ENCODE measurements at regions not wholly inside any gene's neighbourhood (a gene's known extent, or its start where the extent isn't known, plus 50 kb on each side); places are given as distances from the start of the nearest gene placed in this dataset.
"Not testable (repeated sequence)": the region's sequence is repeated elsewhere in the genome, so short reads cannot be mapped to it uniquely, and the experiment has no call there.

GRCh38 chr2:105691947-105692390, 52.7 kb upstream of the NCK2 start:
- no peak for DNase-seq

GRCh38 chr2:105690566-105690965, 54.1 kb upstream of the NCK2 start:
- DNase-seq: no peak

- DNase-seq: no peak
These were observed 55.2 kb upstream of the NCK2 start for GRCh38 chr2:105689484-105689883.

DNA sequence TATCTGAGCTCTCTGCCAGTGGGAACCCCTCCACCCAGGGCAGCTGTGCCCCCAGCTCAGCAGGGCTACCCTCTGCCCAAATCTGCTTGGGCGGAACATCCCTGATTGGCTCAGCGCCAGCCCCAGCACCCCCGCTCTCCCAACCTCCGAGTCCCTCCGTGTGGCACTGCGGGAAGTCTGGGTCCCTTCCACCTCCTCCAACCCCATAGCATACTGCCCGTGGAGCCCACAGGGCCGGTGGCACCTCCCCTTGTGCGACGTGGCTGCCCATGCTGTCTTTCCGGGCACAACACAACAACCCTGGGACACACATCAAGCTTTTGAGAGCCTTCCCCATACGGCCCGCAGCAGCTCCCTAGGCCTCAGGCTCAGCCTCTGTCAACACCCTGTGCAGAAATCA, 55.8 kb upstream of the NCK2 start:
- DNase-seq: no peak

DNA sequence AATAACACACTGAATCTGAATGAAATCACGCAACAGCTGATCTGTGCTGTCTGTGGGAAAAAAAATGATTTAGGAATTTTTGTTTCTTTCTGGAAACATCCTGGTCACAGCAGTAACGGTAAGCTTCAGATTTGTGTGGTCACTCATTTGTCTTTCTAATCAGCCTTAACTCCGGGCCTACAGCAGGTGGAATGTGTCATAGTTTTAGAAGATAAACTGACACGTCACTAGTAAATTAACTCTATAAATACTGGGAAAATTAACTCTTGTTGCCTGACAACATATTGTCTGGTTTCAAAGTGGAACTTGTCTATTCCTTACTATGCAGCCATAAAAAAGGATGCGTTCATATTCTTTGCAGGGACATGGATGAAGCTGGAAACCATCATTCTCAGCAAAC, 58.1 kb upstream of the NCK2 start:
- DNase-seq: no peak

DNA sequence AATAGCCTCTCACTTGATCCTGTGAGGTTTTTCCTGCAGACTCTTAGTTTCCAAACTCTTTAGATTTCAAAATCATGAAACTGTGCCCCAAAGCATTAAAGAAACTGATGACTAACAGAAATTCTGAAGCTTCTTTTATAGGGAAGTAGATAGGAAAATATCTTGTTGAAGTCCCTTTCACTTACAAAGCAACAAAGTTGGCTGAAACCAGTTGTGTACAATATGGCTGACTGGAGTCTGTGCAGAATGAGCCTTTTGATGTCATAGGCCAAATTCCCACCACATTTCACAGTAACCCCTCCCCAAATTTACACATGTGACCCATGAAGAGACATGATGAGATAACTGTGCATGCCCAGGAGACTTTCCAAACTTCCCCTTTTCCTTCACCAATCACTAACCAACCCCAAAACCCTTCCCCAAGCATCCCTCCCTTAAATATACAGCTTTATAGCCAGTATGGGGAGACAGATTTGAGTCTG, 61.7 kb upstream of the NCK2 start:
- DNase-seq: no peak

GRCh38 chr2:105682401-105682800, 62.3 kb upstream of the NCK2 start:
- no peak for DNase-seq

GRCh38 chr2:105681927-105682326, 62.8 kb upstream of the NCK2 start:
- no peak for DNase-seq

DNA sequence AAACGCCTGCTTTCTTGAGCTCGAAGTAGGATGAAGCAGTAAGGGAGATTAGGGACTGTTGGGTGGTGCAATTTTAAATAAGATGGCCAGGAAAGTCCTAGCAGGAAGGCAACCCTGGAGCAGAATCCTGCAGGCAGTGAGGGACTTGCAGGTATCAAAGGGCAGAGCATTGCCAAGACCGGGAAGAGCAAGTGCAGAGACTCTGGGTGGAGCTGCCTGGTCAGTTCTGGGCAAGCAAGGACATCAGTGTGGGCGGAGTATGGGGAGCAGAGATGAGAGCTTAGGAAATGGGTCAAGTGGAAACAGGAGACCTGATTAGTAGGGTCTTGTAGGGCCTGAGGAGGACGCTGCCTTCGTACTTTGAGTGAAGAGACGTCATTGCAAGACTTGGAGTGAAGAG, 64.4 kb upstream of the NCK2 start:
- DNase-seq: no peak

DNA sequence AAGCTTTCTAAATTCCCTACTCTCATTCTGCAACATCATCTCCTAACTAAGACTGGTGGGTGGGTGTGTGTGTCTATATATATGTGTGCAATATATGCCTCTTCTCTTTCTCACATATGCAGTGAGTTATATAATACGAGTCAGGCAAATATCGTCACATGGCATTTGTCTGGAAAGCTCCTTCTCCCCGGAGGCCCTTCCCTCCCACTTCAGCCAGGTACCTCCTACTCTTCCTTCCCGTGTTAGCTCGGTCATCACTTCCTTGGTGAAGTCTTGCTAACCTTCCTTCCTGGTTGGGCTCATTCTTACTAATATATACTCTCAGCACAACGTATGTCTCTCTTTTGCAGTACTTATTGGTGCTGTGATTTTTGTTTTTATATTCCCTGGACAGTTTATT, 66.4 kb upstream of the NCK2 start:
- DNase-seq: no peak

GRCh38 chr2:105677901-105678300, 66.8 kb upstream of the NCK2 start:
- no peak for DNase-seq

DNA sequence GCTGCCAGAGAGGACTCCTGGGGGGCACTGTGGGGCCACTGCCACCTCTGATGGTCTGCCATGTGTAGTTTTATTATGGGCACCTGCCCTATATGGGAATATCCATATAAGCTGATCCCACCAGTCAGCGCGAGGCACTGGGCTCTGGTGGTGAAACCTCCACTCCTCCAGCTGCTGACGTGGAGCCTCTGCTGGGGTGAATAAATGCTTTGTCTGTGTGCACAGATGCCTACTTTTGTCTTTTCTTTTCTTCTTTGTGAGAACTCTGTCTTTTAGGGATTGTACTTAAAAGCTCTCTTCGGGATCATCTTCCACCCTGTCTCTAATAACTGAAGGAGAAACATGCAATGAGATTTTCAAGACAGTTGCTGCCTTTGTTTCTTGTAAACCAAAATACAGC, 68.9 kb upstream of the NCK2 start:
- no peak for DNase-seq

DNA sequence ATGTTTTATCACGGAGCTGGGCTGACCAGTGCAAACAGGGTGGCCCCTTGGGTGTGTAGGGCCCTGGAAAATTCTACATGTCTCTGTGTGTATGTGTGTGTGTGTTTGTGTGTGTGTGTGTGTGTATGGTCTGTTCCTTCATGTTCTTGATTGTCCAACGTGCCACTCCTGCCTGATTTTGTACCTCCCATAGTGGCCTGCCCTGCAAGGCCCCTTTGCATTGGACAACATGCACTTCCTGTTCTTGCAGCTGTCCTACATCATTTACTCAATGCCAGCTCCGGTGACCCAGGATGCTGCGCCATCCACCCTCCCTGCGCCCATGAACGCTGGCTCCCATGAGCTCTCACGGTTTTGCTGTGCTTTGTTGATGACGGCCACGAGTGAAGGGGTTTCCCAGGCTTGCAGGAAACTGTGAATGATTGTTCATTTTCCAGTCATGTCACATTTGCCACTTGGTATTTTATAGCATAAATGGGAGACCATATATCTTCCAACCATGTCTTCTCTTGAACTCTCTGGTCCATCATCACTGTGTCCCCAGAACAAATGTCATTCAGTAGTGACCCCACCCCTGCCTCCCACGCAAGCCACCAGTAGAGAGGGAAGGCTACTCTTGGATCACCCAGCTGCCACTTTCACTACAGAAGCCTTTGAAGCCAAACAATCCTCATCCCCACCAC, 69.7 kb upstream of the NCK2 start:
- DNase-seq: peak; percentile 68

- DNase-seq: no peak
These were observed 70.3 kb upstream of the NCK2 start for GRCh38 chr2:105674401-105674800.

- DNase-seq: no peak
These were observed 73.6 kb upstream of the NCK2 start for GRCh38 chr2:105671156-105671555.

- DNase-seq: no peak
These were observed 75.3 kb upstream of the NCK2 start for GRCh38 chr2:105669384-105669891.

GRCh38 chr2:105665480-105665879, 79.2 kb upstream of the NCK2 start:
- no peak for DNase-seq

- no peak for DNase-seq
These were observed 84.2 kb upstream of the NCK2 start for GRCh38 chr2:105660489-105660888.

DNA sequence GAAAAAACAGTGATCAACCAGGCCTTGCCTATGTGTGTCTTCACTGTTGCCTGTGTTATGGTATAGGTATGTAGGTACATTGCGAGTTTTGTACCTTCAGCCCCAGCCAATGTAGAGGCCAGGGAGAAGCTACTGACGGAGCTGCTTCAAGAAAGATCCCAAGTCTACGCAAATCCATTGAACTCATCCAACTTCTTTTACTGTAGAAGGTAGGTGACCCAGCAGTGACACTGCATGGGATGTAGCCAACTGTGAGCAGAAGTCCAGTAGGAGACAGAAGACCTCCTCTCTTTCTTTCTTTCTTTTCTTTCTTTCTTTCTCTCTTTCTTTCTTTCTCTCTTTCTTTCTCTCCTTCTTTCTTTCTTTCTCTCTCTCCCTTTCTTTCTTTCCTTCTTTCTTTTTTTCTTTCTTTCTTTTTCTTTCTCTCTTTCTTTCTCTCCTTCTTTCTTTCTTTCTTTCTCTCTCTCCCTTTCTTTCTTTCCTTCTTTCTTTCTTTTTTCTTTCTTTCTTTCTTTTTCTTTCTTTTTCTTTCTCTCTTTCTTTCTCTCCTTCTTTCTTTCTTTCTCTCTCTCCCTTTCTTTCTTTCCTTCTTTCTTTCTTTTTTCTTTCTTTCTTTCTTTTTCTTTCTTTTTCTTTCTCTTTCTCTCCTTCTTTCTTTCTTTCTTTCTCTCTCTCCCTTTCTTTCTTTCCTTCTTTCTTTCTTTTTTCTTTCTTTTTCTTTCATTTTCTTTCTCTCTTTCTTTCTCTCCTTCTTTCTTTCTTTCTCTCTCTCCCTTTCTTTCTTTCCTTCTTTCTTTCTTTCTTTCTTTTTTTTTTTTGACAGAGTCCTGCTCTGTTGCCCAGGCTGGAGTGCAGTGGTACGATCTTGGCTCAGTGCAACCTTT, 88.7 kb upstream of the NCK2 start:
- DNase-seq: not testable (repeated sequence)

DNA sequence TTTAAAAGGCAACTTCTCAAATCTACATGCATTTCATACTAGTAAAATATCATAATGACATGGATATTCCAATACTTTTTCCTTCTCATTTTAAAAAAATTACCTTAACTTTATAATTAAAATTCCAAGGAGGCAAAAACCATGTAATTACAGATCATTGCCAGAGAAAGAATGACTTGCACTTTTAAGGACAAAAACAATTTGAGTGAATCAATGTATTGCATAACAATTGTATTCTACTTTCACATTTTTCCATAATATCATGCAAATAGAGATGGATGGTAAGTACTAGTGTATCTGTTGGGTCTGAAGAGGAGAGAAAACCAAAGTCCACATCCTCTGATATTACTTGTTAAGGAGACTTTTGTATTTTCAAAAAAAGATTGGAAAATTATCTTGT, 89.5 kb upstream of the NCK2 start:
- no peak for DNase-seq

DNA sequence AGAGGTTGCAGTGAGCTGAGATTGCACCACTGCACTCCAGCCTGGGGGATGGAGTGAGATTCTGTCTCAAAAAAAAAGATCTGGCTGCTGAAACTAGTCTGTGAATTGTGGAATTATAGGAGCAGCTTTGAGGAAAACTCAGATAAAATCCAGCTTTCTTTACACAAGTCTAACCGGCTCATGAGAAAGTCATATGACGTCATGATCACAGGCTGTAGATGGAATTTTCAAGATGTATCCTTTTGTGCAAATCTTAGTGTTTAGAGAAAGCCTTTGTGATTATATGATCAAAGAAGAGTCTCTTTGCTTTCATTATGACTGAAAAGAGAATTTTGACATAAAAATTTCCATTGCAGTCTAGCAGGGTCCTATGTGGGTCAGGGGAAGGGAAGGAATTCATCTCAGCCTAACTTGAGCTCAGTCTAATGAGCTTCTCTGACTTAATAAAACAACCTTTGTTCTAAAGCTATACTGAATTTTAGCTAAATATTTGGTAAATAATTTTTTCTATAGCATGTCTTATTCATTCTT, 90.2 kb upstream of the NCK2 start:
- DNase-seq: no peak

GRCh38 chr2:105653302-105653701, 91.4 kb upstream of the NCK2 start:
- no peak for DNase-seq

DNA sequence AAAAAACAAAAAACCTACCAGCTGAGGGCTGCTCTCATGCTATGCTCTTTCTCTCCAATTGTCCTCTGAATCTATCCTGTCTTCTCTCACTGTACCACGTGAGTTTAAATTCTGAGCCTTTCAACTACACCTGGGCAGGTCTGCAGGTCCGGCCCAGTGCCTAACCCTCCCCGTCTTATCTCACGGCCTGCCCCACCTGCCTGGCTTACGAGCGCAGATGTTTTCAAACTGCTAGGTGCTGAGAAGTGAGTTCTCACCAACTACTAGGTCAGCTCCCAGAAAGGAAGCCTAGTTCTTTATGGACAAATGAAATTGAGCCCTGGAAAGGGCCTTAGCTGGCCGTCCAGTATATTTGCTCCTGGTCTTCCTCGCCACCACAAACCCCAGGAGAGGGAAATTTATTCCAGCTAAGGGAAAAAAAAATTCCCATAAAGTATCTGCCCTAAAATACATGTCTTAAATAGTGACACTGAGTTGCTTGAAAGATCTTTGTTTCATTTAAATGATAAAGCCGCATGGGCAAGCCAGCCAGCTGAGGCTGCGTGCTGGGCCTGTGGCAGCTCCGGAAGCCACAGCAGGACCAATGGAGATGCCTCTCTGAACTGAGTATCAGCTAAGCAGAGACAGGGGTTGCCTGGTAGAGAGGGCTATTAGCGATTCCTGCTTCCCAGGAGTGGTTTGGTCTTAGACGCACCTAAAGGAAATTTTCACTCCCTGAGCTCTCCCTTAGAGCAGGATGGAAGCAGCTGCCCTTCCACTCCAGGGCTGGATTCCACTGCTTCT, 92.5 kb upstream of the NCK2 start:
- DNase-seq: no peak
